ENCODE measurements at regions not wholly inside any gene's neighbourhood (a gene's known extent, or its start where the extent isn't known, plus 50 kb on each side); places are given as distances from the start of the nearest gene placed in this dataset.
A peak's percentile ranks its signal among the peaks of the same experiment; 100 is the strongest.

- CTCF ChIA-PET = no interaction called here
- Histone ChIP-seq H3K27ac (ENCODE audit: low read depth, low read length) (no peak overlapping the region), H3K36me3 (ENCODE audit: insufficient read depth, low read length) (no peaks in the 10 kb centered on the region), H3K4me1 (ENCODE audit: insufficient read depth, low read length) (no peaks in the 10 kb centered on the region), H3K27me3 (ENCODE audit: insufficient read depth, low read length, poor library complexity, severe bottlenecking) (no peaks in the 10 kb centered on the region), H3K9me3 (ENCODE audit: low read length) (no peaks in the 10 kb centered on the region), H3K4me3 (ENCODE audit: low read length) (no peak overlapping the region)
- no peaks in the 10 kb centered on the region for H3K9me3 Mint-ChIP-seq
- H3K4me3 Mint-ChIP-seq = no peak overlapping the region
- POLR2A ChIA-PET = no interaction called here
- DNase-seq = no peak
- no peaks in the 10 kb centered on the region for H3K36me3 Mint-ChIP-seq
- H3K27ac Mint-ChIP-seq = no peak overlapping the region
- no peaks in the 10 kb centered on the region for H3K4me1 Mint-ChIP-seq
- peaks cover 0 to 2% of the 10 kb centered on the region in 2 donors for H3K27me3 Mint-ChIP-seq
Measured at GRCh38 chr13:47121092-47121763, 224.4 kb upstream of the HTR2A start.

- Mint-ChIP-seq H3K9me3 (no peaks in the 10 kb centered on the region), H3K4me1 (no peaks in the 10 kb centered on the region), H3K27ac (no peak overlapping the region), H3K27me3 (peaks cover 0 to 2% of the 10 kb centered on the region in 2 donors), H3K4me3 (no peak overlapping the region), H3K36me3 (no peaks in the 10 kb centered on the region)
- Histone ChIP-seq H3K9me3 (ENCODE audit: low read length) (no peaks in the 10 kb centered on the region), H3K4me3 (ENCODE audit: low read length) (no peak overlapping the region), H3K27me3 (ENCODE audit: insufficient read depth, low read length, poor library complexity, severe bottlenecking) (no peaks in the 10 kb centered on the region), H3K27ac (ENCODE audit: low read depth, low read length) (no peak overlapping the region), H3K4me1 (ENCODE audit: insufficient read depth, low read length) (no peaks in the 10 kb centered on the region), H3K36me3 (ENCODE audit: insufficient read depth, low read length) (no peaks in the 10 kb centered on the region)
- DNase-seq = no peak
- ChIA-PET CTCF (no interaction called here), POLR2A (no interaction called here)
Measured at GRCh38 chr13:47120282-47120681, 223.4 kb upstream of the HTR2A start.

- Mint-ChIP-seq H3K9me3 (no peaks in the 10 kb centered on the region), H3K4me3 (no peak overlapping the region), H3K36me3 (no peaks in the 10 kb centered on the region), H3K4me1 (no peaks in the 10 kb centered on the region), H3K27me3 (peaks cover 0 to 2% of the 10 kb centered on the region in 2 donors), H3K27ac (no peak overlapping the region)
- POLR2A ChIA-PET = no interaction called here
- CTCF ChIA-PET = no interaction called here
- Histone ChIP-seq H3K4me1 (ENCODE audit: insufficient read depth, low read length) (no peaks in the 10 kb centered on the region), H3K36me3 (ENCODE audit: insufficient read depth, low read length) (no peaks in the 10 kb centered on the region), H3K4me3 (ENCODE audit: low read length) (no peak overlapping the region), H3K27ac (ENCODE audit: low read depth, low read length) (no peak overlapping the region), H3K9me3 (ENCODE audit: low read length) (no peaks in the 10 kb centered on the region), H3K27me3 (ENCODE audit: insufficient read depth, low read length, poor library complexity, severe bottlenecking) (no peaks in the 10 kb centered on the region)
- DNase-seq = no peak
Measured at GRCh38 chr13:47119575-47120235, 222.9 kb upstream of the HTR2A start.

GRCh38 chr13:47117268-47117667 lies 220.4 kb upstream of the HTR2A start:
- Histone ChIP-seq H3K27me3 (ENCODE audit: insufficient read depth, low read length, poor library complexity, severe bottlenecking) (no peaks in the 10 kb centered on the region), H3K27ac (ENCODE audit: low read depth, low read length) (no peak overlapping the region), H3K36me3 (ENCODE audit: insufficient read depth, low read length) (no peaks in the 10 kb centered on the region), H3K4me3 (ENCODE audit: low read length) (no peak overlapping the region), H3K9me3 (ENCODE audit: low read length) (no peaks in the 10 kb centered on the region), H3K4me1 (ENCODE audit: insufficient read depth, low read length) (no peaks in the 10 kb centered on the region)
- Mint-ChIP-seq H3K9me3 (peaks cover 0 to 4% (median 0%) of the 10 kb centered on the region in 5 donors), H3K27me3 (peaks cover 0 to 4% of the 10 kb centered on the region in 2 donors), H3K27ac (no peak overlapping the region), H3K4me3 (no peak overlapping the region), H3K36me3 (no peaks in the 10 kb centered on the region), H3K4me1 (no peaks in the 10 kb centered on the region)
- DNase-seq = no peak
- POLR2A ChIA-PET = no interaction called here
- CTCF ChIA-PET = no interaction called here

GRCh38 chr13:47114030-47114429 lies 217.2 kb upstream of the HTR2A start:
- no peaks in the 10 kb centered on the region for H3K4me1 ChIP-seq (ENCODE audit: insufficient read depth, low read length)

GRCh38 chr13:47112903-47113299 lies 216.0 kb upstream of the HTR2A start:
- no peaks in the 10 kb centered on the region for H3K9me3 ChIP-seq (ENCODE audit: low read length)
- H3K27me3 Mint-ChIP-seq = peaks cover 0 to 2% of the 10 kb centered on the region in 2 donors
- peaks cover 0 to 2% (median 0%) of the 10 kb centered on the region in 3 donors for H3K4me1 Mint-ChIP-seq
- H3K9me3 Mint-ChIP-seq = peaks cover 0 to 4% (median 0%) of the 10 kb centered on the region in 5 donors
- H3K4me1 ChIP-seq (ENCODE audit: insufficient read depth, low read length) = no peaks in the 10 kb centered on the region
- H3K27me3 ChIP-seq (ENCODE audit: insufficient read depth, low read length, poor library complexity, severe bottlenecking) = no peaks in the 10 kb centered on the region
- DNase-seq = no peak
- no peaks in the 10 kb centered on the region for H3K36me3 Mint-ChIP-seq
- CTCF ChIA-PET = no interaction called here
- POLR2A ChIA-PET = no interaction called here
- H3K36me3 ChIP-seq (ENCODE audit: insufficient read depth, low read length) = no peaks in the 10 kb centered on the region
- H3K27ac Mint-ChIP-seq = no peak overlapping the region
- H3K27ac ChIP-seq (ENCODE audit: low read depth, low read length) = no peak overlapping the region
- H3K4me3 ChIP-seq (ENCODE audit: low read length) = no peak overlapping the region
- H3K4me3 Mint-ChIP-seq = no peak overlapping the region

More at GRCh38 chr13:47114030-47114429, 217.2 kb upstream of the HTR2A start:
- no peaks in the 10 kb centered on the region for H3K9me3 ChIP-seq (ENCODE audit: low read length)
- H3K27me3 ChIP-seq (ENCODE audit: insufficient read depth, low read length, poor library complexity, severe bottlenecking) = no peaks in the 10 kb centered on the region
- Mint-ChIP-seq H3K9me3 (peaks cover 0 to 4% (median 0%) of the 10 kb centered on the region in 5 donors), H3K4me3 (no peak overlapping the region), H3K36me3 (no peaks in the 10 kb centered on the region), H3K4me1 (peaks cover 0 to 2% (median 0%) of the 10 kb centered on the region in 3 donors), H3K27me3 (peaks cover 0 to 2% of the 10 kb centered on the region in 2 donors), H3K27ac (no peak overlapping the region)
- DNase-seq = no peak
- POLR2A ChIA-PET = no interaction called here
- CTCF ChIA-PET = no interaction called here
- H3K36me3 ChIP-seq (ENCODE audit: insufficient read depth, low read length) = no peaks in the 10 kb centered on the region
- no peak overlapping the region for H3K4me3 ChIP-seq (ENCODE audit: low read length)
- no peak overlapping the region for H3K27ac ChIP-seq (ENCODE audit: low read depth, low read length)

- ChIA-PET CTCF (no interaction called here), POLR2A (no interaction called here)
- H3K27me3 Mint-ChIP-seq = peaks cover 0 to 2% of the 10 kb centered on the region in 2 donors
- no peak overlapping the region for H3K4me3 ChIP-seq (ENCODE audit: low read length)
- no peaks in the 10 kb centered on the region for H3K27me3 ChIP-seq (ENCODE audit: insufficient read depth, low read length, poor library complexity, severe bottlenecking)
- H3K9me3 Mint-ChIP-seq = peaks cover 0 to 4% (median 0%) of the 10 kb centered on the region in 5 donors
- no peak overlapping the region for H3K27ac Mint-ChIP-seq
- H3K27ac ChIP-seq (ENCODE audit: low read depth, low read length) = no peak overlapping the region
- no peaks in the 10 kb centered on the region for H3K36me3 Mint-ChIP-seq
- H3K4me1 ChIP-seq (ENCODE audit: insufficient read depth, low read length) = no peaks in the 10 kb centered on the region
- H3K4me3 Mint-ChIP-seq = no peak overlapping the region
- DNase-seq = no peak
- peaks cover 0 to 2% (median 0%) of the 10 kb centered on the region in 3 donors for H3K4me1 Mint-ChIP-seq
- H3K9me3 ChIP-seq (ENCODE audit: low read length) = no peaks in the 10 kb centered on the region
- no peaks in the 10 kb centered on the region for H3K36me3 ChIP-seq (ENCODE audit: insufficient read depth, low read length)
Measured at GRCh38 chr13:47112205-47112902, 215.5 kb upstream of the HTR2A start.

GRCh38 chr13:47111499-47111898 lies 214.6 kb upstream of the HTR2A start:
- POLR2A ChIA-PET = no interaction called here
- H3K36me3 ChIP-seq (ENCODE audit: insufficient read depth, low read length) = no peaks in the 10 kb centered on the region

More at GRCh38 chr13:47111499-47111898, 214.6 kb upstream of the HTR2A start:
- Histone ChIP-seq H3K4me3 (ENCODE audit: low read length) (no peak overlapping the region), H3K4me1 (ENCODE audit: insufficient read depth, low read length) (no peaks in the 10 kb centered on the region), H3K9me3 (ENCODE audit: low read length) (no peaks in the 10 kb centered on the region), H3K27ac (ENCODE audit: low read depth, low read length) (peak overlapping the region; percentile 43), H3K27me3 (ENCODE audit: insufficient read depth, low read length, poor library complexity, severe bottlenecking) (no peaks in the 10 kb centered on the region)
- no peak for DNase-seq
- Mint-ChIP-seq H3K36me3 (no peaks in the 10 kb centered on the region), H3K27ac (no peak overlapping the region), H3K9me3 (peaks cover 0 to 4% (median 0%) of the 10 kb centered on the region in 5 donors), H3K4me1 (peaks cover 0 to 2% (median 0%) of the 10 kb centered on the region in 3 donors), H3K27me3 (peaks cover 0 to 2% of the 10 kb centered on the region in 2 donors), H3K4me3 (no peak overlapping the region)
- CTCF ChIA-PET = no interaction called here

Measured in CD8-positive, alpha-beta memory T cell (primary cell).